HEK293T (cell line): ENCODE measurements at regions not wholly inside any gene's neighbourhood (a gene's known extent, or its start where the extent isn't known, plus 50 kb on each side); places are given as distances from the start of the nearest gene placed in this dataset.

Experiments used
- CTCF ChIA-PET: fragments of 350-600 bp; formaldehyde crosslinking; extraction: SDS; loops from one replicate; lab custom pipeline; 2021; ENCODE audit warnings: antibody characterized with exemption, inconsistent platforms; lab: Yijun Ruan, JAX
- POLR2A ChIA-PET: fragments of 350-600 bp; formaldehyde crosslinking; extraction: SDS; loops from one replicate; lab custom pipeline; 2020; ENCODE audit warnings: antibody characterized with exemption, inconsistent platforms; lab: Yijun Ruan, JAX
- DNase-seq: peaks from one replicate; pipeline ENCODE4 v3.0.0; 2012; ENCODE audit warnings: mixed read lengths; ENCODE audit errors: extremely low spot score
- ARNT ChIP-seq: fragments of 450-650 bp; IDR thresholded peaks from 2 replicates; pipeline ENCODE4 v1.6.1; 2017; ENCODE audit warnings: mild to moderate bottlenecking
- BHLHE40 ChIP-seq: fragments of 450-650 bp; IDR thresholded peaks from 2 replicates; pipeline ENCODE4 v1.6.1; 2016; ENCODE audit warnings: mild to moderate bottlenecking, moderate library complexity, borderline replicate concordance
- CTBP1 ChIP-seq: fragments of 450-650 bp; IDR thresholded peaks from 2 replicates; pipeline ENCODE4 v1.6.1; 2016; ENCODE audit warnings: borderline replicate concordance
- ELF4 ChIP-seq: fragments of 450-650 bp; IDR thresholded peaks from 2 replicates; pipeline ENCODE4 v1.6.1; 2017; ENCODE audit warnings: antibody characterized with exemption
- FOXA1 ChIP-seq: fragments of 450-650 bp; IDR thresholded peaks from 2 replicates; pipeline ENCODE4 v1.6.1; 2016; ENCODE audit warnings: mild to moderate bottlenecking
- FOXK2 ChIP-seq: fragments of 450-650 bp; IDR thresholded peaks from 2 replicates; pipeline ENCODE4 v1.6.1; 2016; ENCODE audit warnings: mild to moderate bottlenecking
- FOXM1 ChIP-seq: fragments of 450-650 bp; IDR thresholded peaks from 2 replicates; pipeline ENCODE4 v1.6.1; 2017; ENCODE audit warnings: mild to moderate bottlenecking, borderline replicate concordance
- HDGF ChIP-seq: fragments of 450-650 bp; IDR thresholded peaks from 2 replicates; pipeline ENCODE4 v1.6.1; 2017; ENCODE audit warnings: antibody characterized with exemption, borderline replicate concordance
- L3MBTL2 ChIP-seq: fragments of 450-650 bp; conservative IDR thresholded peaks from 2 replicates; pipeline ENCODE4 v1.6.1; 2016; ENCODE audit warnings: mild to moderate bottlenecking
- LEF1 ChIP-seq: fragments of 450-650 bp; IDR thresholded peaks from 2 replicates; pipeline ENCODE4 v1.6.1; 2017; ENCODE audit warnings: mild to moderate bottlenecking, borderline replicate concordance
- NFRKB ChIP-seq: fragments of 450-650 bp; IDR thresholded peaks from 2 replicates; pipeline ENCODE4 v1.6.1; 2016; ENCODE audit warnings: mild to moderate bottlenecking, moderate library complexity
- SP1 ChIP-seq: fragments of 450-650 bp; IDR thresholded peaks from 2 replicates; pipeline ENCODE4 v1.6.1; 2017
- SUZ12 ChIP-seq: fragments of 450-650 bp; IDR thresholded peaks from 2 replicates; pipeline ENCODE4 v1.6.1; 2016; ENCODE audit warnings: mild to moderate bottlenecking
- TARDBP ChIP-seq: fragments of 450-650 bp; IDR thresholded peaks from 2 replicates; pipeline ENCODE4 v1.6.1; 2016
- ZNF384 ChIP-seq: fragments of 450-650 bp; IDR thresholded peaks from 2 replicates; pipeline ENCODE4 v1.6.1; 2016
- TF ChIP-seq, protein P1 (sequence below): fragments of 450-650 bp; IDR thresholded peaks from 2 replicates; pipeline ENCODE4 v1.6.1; 2016

DNA sequence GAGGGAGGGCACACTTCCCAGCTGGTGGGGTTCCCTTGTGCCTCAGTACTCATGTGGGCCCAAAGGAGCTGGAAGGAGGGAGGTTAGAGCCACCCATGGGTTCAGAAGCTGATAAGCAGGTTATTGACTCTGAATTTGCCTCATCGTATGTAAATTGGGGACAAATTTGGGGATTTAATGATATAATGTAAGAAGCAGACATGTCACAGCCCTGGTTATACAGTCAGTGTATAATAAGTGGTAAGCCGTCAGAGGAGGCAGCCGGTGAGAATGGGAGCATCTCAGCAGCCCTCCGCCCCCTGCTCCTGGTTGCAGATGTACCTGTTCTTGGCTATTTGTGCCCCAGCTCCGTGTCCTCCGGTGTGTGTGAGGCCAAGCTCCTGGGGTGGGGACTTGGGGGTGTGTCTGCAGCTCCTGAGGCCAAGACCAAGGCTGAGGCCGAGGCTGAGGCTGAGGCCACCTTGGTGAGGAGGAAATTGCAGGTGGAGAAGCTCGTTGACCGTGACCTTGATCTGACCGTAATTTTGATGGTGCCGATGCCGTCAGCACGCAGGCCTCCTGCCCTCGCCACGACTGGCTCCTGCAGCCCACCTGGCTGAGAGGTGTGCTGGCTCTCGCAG is 288.1 kb downstream of the SEC14L1 start:
- ChIA-PET CTCF (interaction anchor here (0.6 to 1.8 kb wide), 5 partner anchors 14 to 114 kb away, joined by 3 to 7 read pairs (median 5); no protein-coding TSS in a partner anchor), POLR2A (interaction anchor here (1.1 kb wide), 1 partner anchor 19 kb away, joined by 3 read pairs; no protein-coding TSS in a partner anchor)
- no peak for TF ChIP-seq NFRKB
- no peak for DNase-seq

DNA sequence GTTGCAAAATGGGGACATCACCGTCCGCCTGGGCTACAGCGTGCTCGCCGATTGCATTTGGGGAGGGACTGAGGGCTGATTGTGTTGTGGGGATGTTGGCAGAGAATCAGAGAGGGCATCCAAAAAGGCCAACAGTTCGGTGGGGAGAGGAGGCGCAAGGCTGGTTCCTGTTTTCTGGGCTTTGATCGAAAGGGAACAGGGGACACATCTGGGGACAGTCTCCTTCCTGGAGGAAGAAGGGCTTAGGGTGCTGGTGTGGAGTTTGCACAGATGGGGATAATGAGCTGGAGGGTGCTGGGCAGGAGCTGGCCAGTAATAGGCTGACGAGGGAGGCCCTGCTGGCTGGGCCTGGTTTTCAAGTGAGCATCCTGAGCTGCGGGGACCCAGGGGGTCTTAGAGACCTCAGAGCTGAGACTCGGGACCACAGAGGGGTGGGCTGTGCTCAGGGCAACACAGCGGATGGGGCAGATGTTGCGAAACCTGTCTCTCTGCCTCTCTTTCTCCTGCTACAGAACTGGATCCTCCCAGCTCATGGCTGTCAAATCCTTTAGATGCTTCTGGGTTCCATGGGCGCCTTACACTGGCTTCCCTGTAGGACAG is 288.7 kb downstream of the SEC14L1 start:
- TF ChIP-seq CTBP1 (no peak), ARNT (no peak), SUZ12 (no peak), LEF1 (no peak), FOXA1 (no peak), NFRKB (no peak), SP1 (no peak), ELF4 (no peak), TARDBP (no peak), BHLHE40 (no peak)
- TF ChIP-seq, protein P1, sequence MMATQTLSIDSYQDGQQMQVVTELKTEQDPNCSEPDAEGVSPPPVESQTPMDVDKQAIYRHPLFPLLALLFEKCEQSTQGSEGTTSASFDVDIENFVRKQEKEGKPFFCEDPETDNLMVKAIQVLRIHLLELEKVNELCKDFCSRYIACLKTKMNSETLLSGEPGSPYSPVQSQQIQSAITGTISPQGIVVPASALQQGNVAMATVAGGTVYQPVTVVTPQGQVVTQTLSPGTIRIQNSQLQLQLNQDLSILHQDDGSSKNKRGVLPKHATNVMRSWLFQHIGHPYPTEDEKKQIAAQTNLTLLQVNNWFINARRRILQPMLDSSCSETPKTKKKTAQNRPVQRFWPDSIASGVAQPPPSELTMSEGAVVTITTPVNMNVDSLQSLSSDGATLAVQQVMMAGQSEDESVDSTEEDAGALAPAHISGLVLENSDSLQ, result no peak
- CTCF ChIA-PET, result interaction anchor here (0.6 to 1.8 kb wide), 17 partner anchors 9 to 340 kb away, joined by 3 to 15 read pairs (median 5); no protein-coding TSS in a partner anchor
- POLR2A ChIA-PET, result interaction anchor here (0.6 kb wide), 1 partner anchor 68 kb away, joined by 3 read pairs; no protein-coding TSS in a partner anchor
- DNase-seq, result no peak

DNA sequence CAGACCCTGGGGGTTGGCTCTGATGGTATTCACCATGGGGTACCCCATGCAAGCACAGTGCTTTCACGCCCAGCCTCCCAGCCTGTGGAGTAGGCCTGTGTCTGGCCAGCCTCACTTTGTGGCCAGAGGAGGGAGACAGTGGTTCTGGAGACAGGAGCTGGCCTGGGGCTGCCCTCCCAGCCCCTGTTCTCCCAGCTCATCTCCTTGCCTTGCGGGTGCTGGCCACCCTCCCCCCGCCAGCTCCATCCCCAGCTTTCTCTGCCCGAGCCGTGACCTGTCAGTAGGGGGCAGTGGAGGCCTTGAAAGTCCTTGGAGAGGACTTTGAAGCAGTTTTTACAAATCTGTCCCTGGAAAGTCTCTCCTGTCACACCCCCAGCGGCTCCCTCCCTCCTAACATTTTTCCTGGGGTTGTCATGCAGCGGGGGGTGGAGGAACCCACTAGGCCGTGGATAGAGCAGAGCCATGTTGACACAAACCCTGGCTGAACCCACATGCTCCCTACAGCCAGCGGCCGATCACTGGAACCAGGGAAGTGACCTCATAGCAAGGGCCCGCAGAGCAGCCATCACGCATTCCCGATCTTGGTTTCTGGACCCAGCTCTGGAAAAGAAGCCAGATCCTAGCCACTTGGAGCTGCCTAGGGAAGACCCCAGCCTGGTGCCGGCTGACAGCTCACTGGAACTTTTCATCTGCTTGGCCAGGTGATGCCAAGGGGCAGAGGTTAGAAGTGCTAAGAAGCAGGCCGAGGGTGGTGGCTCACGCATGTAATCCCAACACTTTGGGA is 289.4 kb downstream of the SEC14L1 start:
- DNase-seq, result peak; percentile 78
- ChIA-PET POLR2A (interaction anchor here (0.6 kb wide), 1 partner anchor 67 kb away, joined by 3 read pairs; no protein-coding TSS in a partner anchor), CTCF (interaction anchor here (0.6 to 1.8 kb wide), 18 partner anchors 9 to 341 kb away, joined by 3 to 15 read pairs (median 5); no protein-coding TSS in a partner anchor)
- TF ChIP-seq SP1, result no peak

DNA sequence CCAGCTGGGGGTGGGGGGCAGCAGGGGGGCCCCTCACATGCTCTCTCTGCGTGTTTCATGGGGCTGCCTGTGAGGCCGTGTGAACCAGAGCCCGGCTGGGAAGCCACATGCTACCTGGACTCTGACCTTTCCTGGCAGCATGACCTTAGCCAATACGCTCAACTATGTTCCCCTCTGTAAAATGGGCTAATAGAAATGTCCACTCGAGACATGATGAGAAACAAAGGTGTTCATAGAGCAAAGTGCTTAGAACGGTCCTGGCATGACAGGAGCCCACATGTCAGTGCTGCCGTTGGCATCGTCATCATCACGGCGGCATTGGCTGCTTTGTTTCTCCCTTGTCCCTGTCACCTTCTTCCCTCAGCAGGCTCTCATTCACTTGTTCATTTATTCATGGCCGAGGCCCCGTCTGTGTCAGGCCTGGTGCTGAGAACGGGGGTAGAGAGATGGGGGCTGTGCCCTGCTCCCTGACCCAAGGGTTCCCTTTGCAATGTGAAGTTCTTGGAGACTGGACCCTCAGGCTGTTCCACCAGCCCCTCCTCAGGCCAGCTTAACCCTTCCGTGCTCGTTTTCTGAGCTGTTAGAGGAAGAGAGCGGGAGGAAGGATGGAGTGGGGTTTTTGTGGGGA is 291.4 kb downstream of the SEC14L1 start:
- DNase-seq, result no peak
- ChIA-PET CTCF (interaction anchor here (0.6 kb wide), 1 partner anchor 16 kb away, joined by 4 read pairs; no protein-coding TSS in a partner anchor), POLR2A (no interaction called here)
- no peak for TF ChIP-seq BHLHE40
- TF ChIP-seq SP1, result no peak
- no peak for TF ChIP-seq SUZ12
- TF ChIP-seq ZNF384, result no peak
- no peak for TF ChIP-seq HDGF
- TF ChIP-seq NFRKB, result no peak
- TF ChIP-seq FOXK2, result no peak
- TF ChIP-seq ARNT, result no peak
- TF ChIP-seq TARDBP, result no peak
- TF ChIP-seq L3MBTL2, result no peak
- no peak for TF ChIP-seq LEF1
- TF ChIP-seq ELF4, result no peak
- TF ChIP-seq CTBP1, result no peak
- TF ChIP-seq FOXM1, result no peak
- TF ChIP-seq FOXA1, result no peak

DNA sequence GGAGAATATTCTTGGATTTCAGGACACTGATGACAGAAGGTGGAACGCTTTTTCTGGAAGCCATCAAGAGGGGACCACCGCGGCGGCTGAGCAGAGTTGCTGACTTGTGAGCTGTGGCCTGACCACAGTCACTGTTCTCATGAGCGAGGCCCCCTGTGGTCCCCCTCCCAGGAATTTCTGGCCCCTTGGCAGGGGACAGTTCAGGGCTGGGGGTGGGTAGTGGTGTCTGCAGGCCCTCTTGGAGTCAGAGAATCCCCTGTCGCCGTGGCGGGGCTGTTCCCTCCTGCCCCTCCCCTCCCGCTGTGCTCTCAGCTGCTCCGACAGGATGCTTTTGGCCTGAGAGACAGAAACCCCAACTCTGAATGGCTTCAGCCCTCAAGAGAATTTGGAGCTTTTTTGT is 292.0 kb downstream of the SEC14L1 start:
- POLR2A ChIA-PET, result no interaction called here
- no peak for DNase-seq
- CTCF ChIA-PET, result no interaction called here
- TF ChIP-seq LEF1, result no peak
- no peak for TF ChIP-seq FOXM1
- TF ChIP-seq NFRKB, result no peak
- TF ChIP-seq SP1, result no peak
- no peak for TF ChIP-seq CTBP1
- no peak for TF ChIP-seq SUZ12
- no peak for TF ChIP-seq BHLHE40
- no peak for TF ChIP-seq FOXA1
- TF ChIP-seq L3MBTL2, result no peak
- no peak for TF ChIP-seq ZNF384
- TF ChIP-seq ARNT, result no peak
- no peak for TF ChIP-seq ELF4
- TF ChIP-seq HDGF, result no peak
- TF ChIP-seq FOXK2, result no peak
- no peak for TF ChIP-seq TARDBP
- TF ChIP-seq, protein P1, result no peak

DNA sequence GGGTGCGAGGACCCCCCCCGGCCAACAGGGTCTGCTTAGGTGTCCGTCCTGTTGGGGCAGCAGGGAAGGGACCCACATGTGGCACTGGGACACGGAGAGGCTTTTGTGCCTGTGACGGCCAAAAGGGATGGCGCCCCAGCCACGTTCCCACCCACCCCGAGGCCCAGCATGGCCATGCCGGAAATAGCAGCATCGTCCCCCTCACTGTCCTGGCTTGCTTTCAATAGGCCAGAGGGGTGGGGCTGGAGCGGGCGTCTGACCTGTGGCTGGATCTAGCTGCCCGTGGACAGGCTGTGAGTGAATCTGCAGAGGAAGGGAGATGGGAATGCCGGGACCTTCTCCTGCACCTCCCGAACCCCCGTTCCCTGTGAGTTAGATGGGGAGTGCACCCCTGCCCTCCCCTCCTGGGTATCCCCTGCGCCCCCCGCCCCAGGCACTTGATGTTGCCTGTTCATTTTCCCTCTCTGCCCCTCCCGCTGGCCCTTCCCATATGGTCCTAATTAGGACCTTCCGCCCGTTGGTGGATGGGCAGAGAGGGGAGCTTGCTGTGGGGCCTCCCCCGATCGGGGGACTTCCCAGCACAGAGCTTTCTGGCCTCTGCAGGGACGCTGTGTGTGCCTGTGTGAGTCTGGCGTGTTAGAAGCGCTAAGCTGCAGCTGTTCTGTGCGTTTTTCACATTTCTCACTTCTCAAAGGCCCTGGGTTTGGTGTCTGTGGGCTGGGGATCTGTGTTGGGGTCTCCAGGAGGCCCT is 292.8 kb downstream of the SEC14L1 start:
- CTCF ChIA-PET, result no interaction called here
- no peak for DNase-seq
- POLR2A ChIA-PET, result no interaction called here
- TF ChIP-seq ARNT (no peak), HDGF (no peak), FOXK2 (no peak), NFRKB (no peak), ELF4 (no peak), FOXM1 (no peak), LEF1 (no peak), SP1 (no peak), TARDBP (no peak)
- TF ChIP-seq, protein P1, result no peak
